Loucy (cell line): ENCODE measurements at regions not wholly inside any gene's neighbourhood (a gene's known extent, or its start where the extent isn't known, plus 50 kb on each side); places are given as distances from the start of the nearest gene placed in this dataset.

Experiments used
- CTCF ChIP-seq: fragments of 200-600 bp; sonication (generic); conservative IDR thresholded peaks from 2 replicates; pipeline ENCODE4 v1.5.1; 2014; ENCODE audit warnings: mild to moderate bottlenecking, antibody characterized with exemption, low read length
- EZH2phosphoT487 ChIP-seq: fragments of 200-600 bp; IDR thresholded peaks from 2 replicates; pipeline ENCODE4 v1.6.1; 2018; ENCODE audit warnings: antibody characterized with exemption, mild to moderate bottlenecking, moderate library complexity, borderline replicate concordance

- no peak for TF ChIP-seq CTCF
- TF ChIP-seq EZH2phosphoT487: no peak
These were observed 2089.7 kb upstream of the CELF4 start for GRCh38 chr18:39655341-39655740.
